Hepatocyte (in vitro differentiated cells): ENCODE measurements at regions not wholly inside any gene's neighbourhood (a gene's known extent, or its start where the extent isn't known, plus 50 kb on each side); places are given as distances from the start of the nearest gene placed in this dataset.

ENCODE experiments used
- DNase-seq: peaks from one replicate; pipeline ENCODE4 v3.0.0-alpha.2; 2016; ENCODE audit warnings: low spot score
- H2AFZ ChIP-seq: fragments of 200-600 bp; sonication (generic); 2 replicates; pipeline ENCODE4 v1.6.0; 2016; ENCODE audit warnings: antibody characterized with exemption, mild to moderate bottlenecking
- H3K27ac ChIP-seq: fragments of 200-600 bp; sonication (generic); 2 replicates; pipeline ENCODE4 v1.5.1; 2016; ENCODE audit warnings: mild to moderate bottlenecking
- H3K27me3 ChIP-seq: fragments of 200-600 bp; sonication (generic); 2 replicates; pipeline ENCODE4 v1.6.1; 2016
- H3K36me3 ChIP-seq: fragments of 200-600 bp; sonication (generic); replicated peaks from 2 replicates; pipeline ENCODE4 v1.5.1; 2016; ENCODE audit warnings: low read depth; ENCODE audit not compliant: insufficient read depth
- H3K4me1 ChIP-seq: fragments of 200-600 bp; sonication (generic); 2 replicates; pipeline ENCODE4 v1.5.1; 2016; ENCODE audit warnings: mild to moderate bottlenecking, moderate library complexity; ENCODE audit not compliant: insufficient read depth
- H3K4me2 ChIP-seq: fragments of 200-600 bp; sonication (generic); 2 replicates; pipeline ENCODE4 v1.6.0; 2016
- H3K4me3 ChIP-seq: fragments of 200-600 bp; sonication (generic); 2 replicates; pipeline ENCODE4 v1.5.1; 2016; ENCODE audit warnings: mild to moderate bottlenecking
- H3K79me2 ChIP-seq: fragments of 200-600 bp; sonication (generic); 2 replicates; pipeline ENCODE4 v1.6.0; 2017; ENCODE audit warnings: mild to moderate bottlenecking
- H3K9me2 ChIP-seq: fragments of 200-600 bp; sonication (generic); replicated peaks from 2 replicates; pipeline ENCODE4 v1.6.0; 2017; ENCODE audit warnings: mild to moderate bottlenecking; ENCODE audit not compliant: insufficient read depth
- H3K9me3 ChIP-seq: fragments of 200-600 bp; sonication (generic); 2 replicates; pipeline ENCODE4 v1.5.1; 2016; ENCODE audit warnings: low read depth, mild to moderate bottlenecking
- H4K20me1 ChIP-seq: fragments of 200-600 bp; sonication (generic); 2 replicates; pipeline ENCODE4 v1.6.0; 2016; ENCODE audit warnings: mild to moderate bottlenecking; ENCODE audit not compliant: insufficient read depth, poor library complexity, severe bottlenecking
- EZH2 ChIP-seq: fragments of 200-600 bp; sonication (generic); IDR thresholded peaks from 2 replicates; pipeline ENCODE4 v1.6.1; 2016; ENCODE audit warnings: antibody characterized with exemption, mild to moderate bottlenecking, borderline replicate concordance
- EZH2phosphoT487 ChIP-seq: fragments of 200-600 bp; sonication (generic); IDR thresholded peaks from one replicate; pipeline ENCODE4 v1.6.1; 2018; ENCODE audit warnings: antibody characterized with exemption, mild to moderate bottlenecking, low read depth, moderate library complexity; ENCODE audit not compliant: unreplicated experiment, severe bottlenecking
- WGBS: methylation state at CpG from one replicate; pipeline ENCODE4 v1.1.6; 2016; ENCODE audit warnings: low lambda C conversion rate; ENCODE audit errors: missing lambda C conversion rate; 5-methylcytosine and 5-hydroxymethylcytosine counted together
- TF ChIP-seq, protein P1 (sequence below): fragments of 200-600 bp; sonication (generic); IDR thresholded peaks from 2 replicates; pipeline ENCODE4 v1.5.1; 2016; ENCODE audit warnings: antibody characterized with exemption, mild to moderate bottlenecking; ENCODE audit not compliant: poor library complexity

DNA sequence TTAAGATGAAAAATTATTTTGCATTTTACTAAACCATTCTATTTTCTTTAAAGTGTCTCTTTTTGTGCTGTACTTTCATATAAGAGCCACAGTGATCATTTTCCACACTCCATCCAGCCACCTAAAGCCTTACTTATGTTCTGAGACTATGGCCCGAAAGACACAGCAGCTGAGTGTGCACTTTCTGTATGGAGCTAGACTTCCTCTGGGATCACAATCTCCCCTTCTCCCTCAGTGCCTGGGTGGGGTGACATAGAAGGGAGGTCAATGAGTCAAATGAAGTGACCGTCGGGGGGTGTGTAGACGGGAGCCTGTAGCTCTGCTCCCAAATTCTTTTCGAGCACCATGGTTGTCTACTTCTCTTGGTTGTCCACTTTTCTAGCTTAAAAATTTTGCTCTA is 97.8 kb upstream of the ARL4C start:
- Histone ChIP-seq H3K9me3 (no peaks in the 10 kb centered on the region), H3K27me3 (no peaks in the 10 kb centered on the region), H3K79me2 (no peaks in the 10 kb centered on the region), H3K4me1 (no peaks in the 10 kb centered on the region), H3K36me3 (no peaks in the 10 kb centered on the region), H2AFZ (no peak overlapping the region), H3K4me3 (no peak overlapping the region), H4K20me1 (no peaks in the 10 kb centered on the region), H3K27ac (no peak overlapping the region), H3K9me2 (no peaks in the 10 kb centered on the region), H3K4me2 (no peak overlapping the region)
- 87% methylated on average over 5 of the region's 5 CpGs for WGBS
- TF ChIP-seq, protein P1, sequence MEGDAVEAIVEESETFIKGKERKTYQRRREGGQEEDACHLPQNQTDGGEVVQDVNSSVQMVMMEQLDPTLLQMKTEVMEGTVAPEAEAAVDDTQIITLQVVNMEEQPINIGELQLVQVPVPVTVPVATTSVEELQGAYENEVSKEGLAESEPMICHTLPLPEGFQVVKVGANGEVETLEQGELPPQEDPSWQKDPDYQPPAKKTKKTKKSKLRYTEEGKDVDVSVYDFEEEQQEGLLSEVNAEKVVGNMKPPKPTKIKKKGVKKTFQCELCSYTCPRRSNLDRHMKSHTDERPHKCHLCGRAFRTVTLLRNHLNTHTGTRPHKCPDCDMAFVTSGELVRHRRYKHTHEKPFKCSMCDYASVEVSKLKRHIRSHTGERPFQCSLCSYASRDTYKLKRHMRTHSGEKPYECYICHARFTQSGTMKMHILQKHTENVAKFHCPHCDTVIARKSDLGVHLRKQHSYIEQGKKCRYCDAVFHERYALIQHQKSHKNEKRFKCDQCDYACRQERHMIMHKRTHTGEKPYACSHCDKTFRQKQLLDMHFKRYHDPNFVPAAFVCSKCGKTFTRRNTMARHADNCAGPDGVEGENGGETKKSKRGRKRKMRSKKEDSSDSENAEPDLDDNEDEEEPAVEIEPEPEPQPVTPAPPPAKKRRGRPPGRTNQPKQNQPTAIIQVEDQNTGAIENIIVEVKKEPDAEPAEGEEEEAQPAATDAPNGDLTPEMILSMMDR: no peak
- TF ChIP-seq EZH2: no peak
- TF ChIP-seq EZH2phosphoT487: no peak
- DNase-seq: no peak

DNA sequence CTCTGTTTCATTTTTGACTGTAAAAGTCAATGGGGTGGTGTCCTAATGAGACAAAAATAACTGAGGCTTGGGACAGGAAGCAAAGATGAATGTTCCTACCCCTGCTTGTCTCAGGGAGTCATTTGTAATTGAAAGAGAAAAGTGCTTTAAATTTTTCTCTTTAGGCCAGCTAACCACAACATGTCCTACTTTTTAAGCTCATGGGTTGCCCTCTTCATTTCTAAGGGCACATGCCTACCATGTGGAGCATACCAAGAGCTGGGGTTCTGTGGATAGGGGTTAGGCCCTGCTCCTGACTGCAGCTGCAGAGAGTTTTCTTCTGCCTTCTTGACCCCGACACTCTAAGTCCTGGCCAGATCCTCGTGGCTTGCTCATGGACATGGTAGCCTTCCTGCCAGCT is 96.8 kb upstream of the ARL4C start:
- 85% methylated on average over 2 of the region's 2 CpGs for WGBS
- Histone ChIP-seq H2AFZ (no peak overlapping the region), H4K20me1 (no peaks in the 10 kb centered on the region), H3K27ac (no peak overlapping the region), H3K9me2 (no peaks in the 10 kb centered on the region), H3K36me3 (no peaks in the 10 kb centered on the region), H3K79me2 (no peaks in the 10 kb centered on the region), H3K4me3 (no peak overlapping the region), H3K4me1 (no peaks in the 10 kb centered on the region), H3K27me3 (no peaks in the 10 kb centered on the region), H3K9me3 (no peaks in the 10 kb centered on the region), H3K4me2 (no peak overlapping the region)
- no peak for DNase-seq
- TF ChIP-seq EZH2 (no peak), EZH2phosphoT487 (no peak)
- TF ChIP-seq, protein P1: no peak

DNA sequence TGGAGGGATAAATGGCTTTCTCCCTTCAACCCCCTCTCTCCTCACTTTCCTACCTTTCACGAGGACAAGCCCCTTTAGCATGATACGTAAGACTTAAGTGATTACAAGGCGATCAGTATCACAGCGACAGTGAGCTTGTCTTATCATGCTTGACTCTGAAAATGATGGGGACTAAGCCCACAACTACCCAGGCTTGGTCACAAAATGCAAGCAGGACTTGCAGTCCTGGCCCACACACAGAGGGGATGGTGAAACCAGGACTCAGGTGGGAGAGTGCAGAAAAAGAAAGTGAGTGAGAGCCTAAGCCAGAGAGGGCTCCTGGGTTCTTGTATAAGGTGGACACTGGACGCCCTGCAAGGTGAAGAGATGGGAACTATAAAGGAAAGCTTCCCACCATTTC is 95.7 kb upstream of the ARL4C start:
- Histone ChIP-seq H3K4me3 (no peak overlapping the region), H3K9me2 (no peaks in the 10 kb centered on the region), H3K27me3 (no peaks in the 10 kb centered on the region), H3K79me2 (no peaks in the 10 kb centered on the region), H3K4me2 (no peak overlapping the region), H3K27ac (no peak overlapping the region), H4K20me1 (no peaks in the 10 kb centered on the region), H3K36me3 (no peaks in the 10 kb centered on the region), H2AFZ (no peak overlapping the region), H3K9me3 (no peaks in the 10 kb centered on the region), H3K4me1 (no peaks in the 10 kb centered on the region)
- TF ChIP-seq EZH2 (no peak), EZH2phosphoT487 (no peak)
- TF ChIP-seq, protein P1: no peak
- WGBS: 93% methylated on average over 5 of the region's 5 CpGs
- no peak for DNase-seq

DNA sequence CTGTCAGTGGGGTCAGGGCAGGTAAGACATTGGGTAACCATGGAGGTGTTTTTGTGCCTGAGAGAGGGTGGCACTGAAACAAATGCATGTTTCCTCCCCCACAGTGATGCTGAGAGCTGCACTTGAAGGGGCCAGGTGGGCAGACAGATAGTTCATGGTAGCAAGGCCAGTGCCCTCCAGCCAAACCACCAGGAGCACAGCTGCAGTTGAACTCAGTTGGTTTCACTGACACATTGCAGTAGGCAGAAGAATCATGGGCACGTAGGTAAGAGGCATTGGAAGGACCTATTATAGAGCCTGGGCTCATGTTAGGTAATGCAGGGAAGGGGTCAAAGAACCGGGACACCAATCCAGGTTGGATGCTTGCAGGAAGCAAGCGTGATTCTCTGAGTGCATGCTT is 93.2 kb upstream of the ARL4C start:
- H3K27ac ChIP-seq: no peak overlapping the region
- DNase-seq: no peak
- no peaks in the 10 kb centered on the region for H3K9me2 ChIP-seq
- 92% methylated on average over 3 of the region's 3 CpGs for WGBS
- H2AFZ ChIP-seq: no peak overlapping the region
- no peak overlapping the region for H3K4me2 ChIP-seq
- H3K36me3 ChIP-seq: no peaks in the 10 kb centered on the region
- H3K9me3 ChIP-seq: no peaks in the 10 kb centered on the region
- H3K4me3 ChIP-seq: no peak overlapping the region
- TF ChIP-seq, protein P1: no peak
- no peaks in the 10 kb centered on the region for H3K27me3 ChIP-seq
- H4K20me1 ChIP-seq: no peaks in the 10 kb centered on the region
- H3K4me1 ChIP-seq: no peaks in the 10 kb centered on the region
- H3K79me2 ChIP-seq: no peaks in the 10 kb centered on the region
